ENCODE measurements at regions not wholly inside any gene's neighbourhood (a gene's known extent, or its start where the extent isn't known, plus 50 kb on each side); places are given as distances from the start of the nearest gene placed in this dataset.
"Not testable (repeated sequence)": the region's sequence is repeated elsewhere in the genome, so short reads cannot be mapped to it uniquely, and the experiment has no call there.

DNA sequence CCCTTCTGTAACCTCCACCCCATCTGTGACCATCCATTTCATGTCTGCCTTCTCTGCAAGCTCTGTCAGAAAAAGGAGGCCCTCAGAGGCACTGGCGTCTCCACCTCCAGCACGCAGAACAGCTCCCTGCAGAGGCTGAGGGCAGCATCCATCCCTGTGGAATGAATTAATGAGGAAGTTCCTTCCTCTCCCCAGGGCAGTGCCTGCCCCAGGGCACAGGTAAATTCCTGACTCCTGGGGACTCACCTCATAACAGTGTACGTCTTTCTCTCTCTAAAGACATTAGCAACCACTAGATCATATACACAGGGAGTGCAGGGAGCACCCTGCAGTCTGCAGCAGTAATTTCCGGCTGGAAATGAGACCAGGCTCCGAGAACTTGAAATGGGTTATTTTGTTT, 155.0 kb upstream of the TMEM132C start:
- POLR2A ChIA-PET = no interaction called here
- CTCF ChIA-PET = no interaction called here

DNA sequence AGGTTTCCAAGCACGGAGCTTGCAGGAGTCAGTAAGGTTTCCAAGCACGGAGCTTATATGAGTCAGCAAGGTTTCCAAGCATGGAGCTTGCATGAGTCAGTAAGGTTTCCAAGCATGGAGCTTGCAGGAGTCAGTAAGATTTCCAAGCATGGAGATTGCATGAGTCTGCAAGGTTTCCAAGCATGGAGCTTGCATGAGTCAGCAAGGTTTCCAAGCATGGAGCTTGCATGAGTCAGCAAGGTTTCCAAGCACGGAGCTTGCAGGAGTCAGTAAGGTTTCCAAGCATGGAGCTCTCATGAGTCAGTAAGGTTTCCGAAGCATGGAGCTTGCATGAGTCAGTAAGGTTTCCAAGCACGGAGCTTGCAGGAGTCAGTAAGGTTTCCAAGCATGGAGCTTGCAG, 153.7 kb upstream of the TMEM132C start:
- H3K27ac Mint-ChIP-seq; CTCF ChIA-PET; H3K4me3 Mint-ChIP-seq; H3K36me3 Mint-ChIP-seq (ENCODE audit: low read depth); H3K9me3 Mint-ChIP-seq; DNase-seq; H3K27me3 Mint-ChIP-seq; POLR2A ChIA-PET; H3K4me1 Mint-ChIP-seq; ATAC-seq (ENCODE audit: low read depth); intact Hi-C loops (cut with micrococcal nuclease): not testable (repeated sequence)

More for the DNA sequence above, 155.0 kb upstream of the TMEM132C start:
- ATAC-seq (ENCODE audit: low read depth) (no peak), DNase-seq (no peak)
- TF ChIP-seq, protein P1, sequence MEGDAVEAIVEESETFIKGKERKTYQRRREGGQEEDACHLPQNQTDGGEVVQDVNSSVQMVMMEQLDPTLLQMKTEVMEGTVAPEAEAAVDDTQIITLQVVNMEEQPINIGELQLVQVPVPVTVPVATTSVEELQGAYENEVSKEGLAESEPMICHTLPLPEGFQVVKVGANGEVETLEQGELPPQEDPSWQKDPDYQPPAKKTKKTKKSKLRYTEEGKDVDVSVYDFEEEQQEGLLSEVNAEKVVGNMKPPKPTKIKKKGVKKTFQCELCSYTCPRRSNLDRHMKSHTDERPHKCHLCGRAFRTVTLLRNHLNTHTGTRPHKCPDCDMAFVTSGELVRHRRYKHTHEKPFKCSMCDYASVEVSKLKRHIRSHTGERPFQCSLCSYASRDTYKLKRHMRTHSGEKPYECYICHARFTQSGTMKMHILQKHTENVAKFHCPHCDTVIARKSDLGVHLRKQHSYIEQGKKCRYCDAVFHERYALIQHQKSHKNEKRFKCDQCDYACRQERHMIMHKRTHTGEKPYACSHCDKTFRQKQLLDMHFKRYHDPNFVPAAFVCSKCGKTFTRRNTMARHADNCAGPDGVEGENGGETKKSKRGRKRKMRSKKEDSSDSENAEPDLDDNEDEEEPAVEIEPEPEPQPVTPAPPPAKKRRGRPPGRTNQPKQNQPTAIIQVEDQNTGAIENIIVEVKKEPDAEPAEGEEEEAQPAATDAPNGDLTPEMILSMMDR (IDR thresholded peaks at IDR 0.05) = no peak
- H3K36me3 Mint-ChIP-seq (ENCODE audit: low read depth) = no peaks in the 10 kb centered on the region
- no peaks in the 10 kb centered on the region for H3K4me1 Mint-ChIP-seq
- intact Hi-C loops (cut with micrococcal nuclease) = no loop called here
- H3K27me3 Mint-ChIP-seq = no peaks in the 10 kb centered on the region
- no peak overlapping the region for H3K4me3 Mint-ChIP-seq
- no peak overlapping the region for H3K27ac Mint-ChIP-seq
- peaks cover 3% of the 10 kb centered on the region for H3K9me3 Mint-ChIP-seq

DNA sequence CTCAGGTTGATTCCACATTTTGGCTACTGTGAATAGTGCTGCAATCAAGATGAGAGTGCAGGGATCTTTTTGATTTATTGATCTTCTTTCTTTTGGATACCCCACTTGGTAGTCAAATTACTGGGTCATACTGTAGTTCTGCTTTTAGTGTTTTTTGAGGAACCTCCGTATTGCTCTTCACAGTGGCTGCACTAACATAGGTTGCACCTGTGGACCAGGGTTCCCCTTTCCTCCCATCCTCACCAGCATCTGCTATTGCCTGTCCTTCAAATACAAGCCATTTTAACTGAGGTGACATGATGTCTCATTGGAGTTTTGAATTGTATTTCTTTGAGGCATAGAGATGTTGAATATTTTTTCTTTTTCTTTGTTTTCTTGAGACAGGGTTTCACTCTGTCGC, 152.5 kb upstream of the TMEM132C start:
- peaks cover 3% of the 10 kb centered on the region for H3K9me3 Mint-ChIP-seq
- no peaks in the 10 kb centered on the region for H3K27me3 Mint-ChIP-seq
- no peak overlapping the region for H3K4me3 Mint-ChIP-seq
- CTCF ChIA-PET = no interaction called here
- ATAC-seq (ENCODE audit: low read depth) (no peak), DNase-seq (no peak)
- no peaks in the 10 kb centered on the region for H3K36me3 Mint-ChIP-seq (ENCODE audit: low read depth)
- POLR2A ChIA-PET = no interaction called here
- H3K27ac Mint-ChIP-seq = no peak overlapping the region
- TF ChIP-seq, protein P1 (IDR thresholded peaks at IDR 0.05) = no peak
- no peaks in the 10 kb centered on the region for H3K4me1 Mint-ChIP-seq
- intact Hi-C loops (cut with micrococcal nuclease) = no loop called here

DNA sequence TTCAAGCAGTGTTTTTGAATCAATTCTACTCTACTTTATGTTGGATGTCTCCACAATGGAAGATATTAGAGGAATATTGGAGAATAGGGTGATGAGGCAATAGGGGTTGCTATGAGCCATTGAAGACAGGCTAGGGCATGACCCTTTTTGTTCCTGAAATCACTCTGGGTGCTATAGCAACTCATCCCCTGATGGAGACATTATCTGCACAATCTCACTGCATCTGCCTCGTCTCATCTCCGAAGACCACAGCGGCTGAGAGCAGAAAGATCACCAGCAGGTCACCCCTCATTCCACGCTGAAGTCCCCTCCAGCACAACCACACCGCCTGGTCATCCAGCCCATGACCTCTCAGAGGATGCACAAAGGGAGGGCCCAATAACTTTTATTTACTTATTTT, 150.4 kb upstream of the TMEM132C start:
- ATAC-seq (ENCODE audit: low read depth) (no peak), DNase-seq (no peak)
- intact Hi-C loops (cut with micrococcal nuclease) = no loop called here
- ChIA-PET CTCF (no interaction called here), POLR2A (no interaction called here)
- H3K36me3 Mint-ChIP-seq (ENCODE audit: low read depth) = no peaks in the 10 kb centered on the region
- peaks cover 3% of the 10 kb centered on the region for H3K9me3 Mint-ChIP-seq
- H3K4me3 Mint-ChIP-seq = no peak overlapping the region
- no peaks in the 10 kb centered on the region for H3K4me1 Mint-ChIP-seq
- TF ChIP-seq, protein P1 (IDR thresholded peaks at IDR 0.05) = no peak
- no peak overlapping the region for H3K27ac Mint-ChIP-seq
- H3K27me3 Mint-ChIP-seq = no peaks in the 10 kb centered on the region

DNA sequence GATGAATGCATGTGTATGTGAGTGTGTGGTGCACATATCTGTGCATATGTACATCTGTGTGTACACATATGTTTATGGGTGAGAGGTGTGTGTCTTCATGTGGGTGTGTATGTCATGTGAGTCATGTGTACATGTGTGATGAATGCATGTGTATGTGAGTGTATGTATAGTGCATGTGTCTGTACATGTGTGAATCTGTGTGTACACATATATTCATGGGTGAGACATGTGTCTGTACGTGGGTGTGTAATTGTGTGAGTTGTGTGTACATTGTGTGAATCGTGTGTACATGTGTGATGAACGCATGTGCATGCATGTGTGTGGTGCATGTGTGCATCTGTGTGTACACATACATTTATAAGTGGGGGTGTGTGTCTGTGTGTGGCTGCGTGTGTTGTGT, 146.9 kb upstream of the TMEM132C start:
- no peak for DNase-seq
- Mint-ChIP-seq H3K4me1 (no peaks in the 10 kb centered on the region), H3K4me3 (no peak overlapping the region), H3K27ac (no peak overlapping the region), H3K27me3 (no peaks in the 10 kb centered on the region), H3K9me3 (peaks cover 3% of the 10 kb centered on the region), H3K36me3 (ENCODE audit: low read depth) (no peaks in the 10 kb centered on the region)
- POLR2A ChIA-PET = no interaction called here
- intact Hi-C loops (cut with micrococcal nuclease) = no loop called here
- TF ChIP-seq, protein P1 (IDR thresholded peaks at IDR 0.05) = no peak
- ATAC-seq (ENCODE audit: low read depth) = no peak
- CTCF ChIA-PET = no interaction called here

DNA sequence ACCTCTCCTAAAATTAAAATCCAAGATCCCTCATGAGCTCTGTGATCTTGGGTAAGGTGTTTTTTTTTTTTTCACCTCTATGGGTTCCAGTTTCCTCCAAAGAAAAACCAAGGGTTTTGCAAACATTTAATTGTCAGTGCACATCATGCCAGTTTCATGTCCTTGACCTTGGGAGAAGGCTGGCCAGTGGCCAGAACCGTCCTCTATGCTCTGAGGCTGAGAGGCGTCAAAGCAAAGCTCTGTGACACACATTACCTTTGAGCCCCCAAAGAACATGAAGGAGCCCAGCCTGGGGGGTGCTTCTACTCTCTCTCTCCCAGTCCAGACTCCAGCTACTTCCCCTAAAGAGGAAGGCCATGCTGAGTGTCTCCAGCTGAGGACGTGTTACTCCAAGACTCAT, 145.5 kb upstream of the TMEM132C start:
- Mint-ChIP-seq H3K4me3 (no peak overlapping the region), H3K9me3 (peaks cover 3% of the 10 kb centered on the region), H3K27ac (no peak overlapping the region), H3K27me3 (no peaks in the 10 kb centered on the region), H3K4me1 (no peaks in the 10 kb centered on the region), H3K36me3 (ENCODE audit: low read depth) (no peaks in the 10 kb centered on the region)
- CTCF ChIA-PET = no interaction called here
- TF ChIP-seq, protein P1 (IDR thresholded peaks at IDR 0.05) = no peak
- ATAC-seq (ENCODE audit: low read depth) = no peak
- no peak for DNase-seq
- intact Hi-C loops (cut with micrococcal nuclease) = no loop called here
- POLR2A ChIA-PET = no interaction called here

Measured in activated B cell treated with CpG ODN at 0.5 μM for 24 hours (primary cell).